HG03025 (cell line): ENCODE measurements at regions not wholly inside any gene's neighbourhood (a gene's known extent, or its start where the extent isn't known, plus 50 kb on each side); places are given as distances from the start of the nearest gene placed in this dataset.

Experiments used
- ATAC-seq: cut with Tn5 transposase; IDR thresholded peaks from one replicate; pipeline ENCODE4 v1.9.1; 2021; ENCODE audit warnings: mild to moderate bottlenecking, moderate library complexity; ENCODE audit not compliant: unreplicated experiment, low FRiP score

- ATAC-seq, result no peak
Observed at GRCh38 chr16:49084628-49085390, 196.8 kb downstream of the CBLN1 start.

GRCh38 chr16:49081554-49081953 is 200.1 kb downstream of the CBLN1 start:
- ATAC-seq, result no peak

GRCh38 chr16:49081086-49081485 is 200.6 kb downstream of the CBLN1 start:
- no peak for ATAC-seq

- ATAC-seq, result no peak
Observed at GRCh38 chr16:49078571-49078970, 203.1 kb downstream of the CBLN1 start.

GRCh38 chr16:49078104-49078503 is 203.5 kb downstream of the CBLN1 start:
- no peak for ATAC-seq

GRCh38 chr16:49075709-49076108 is 205.9 kb downstream of the CBLN1 start:
- no peak for ATAC-seq

- no peak for ATAC-seq
Observed at GRCh38 chr16:49068224-49068623, 213.4 kb downstream of the CBLN1 start.

- no peak for ATAC-seq
Observed at GRCh38 chr16:49067776-49068175, 213.9 kb downstream of the CBLN1 start.

GRCh38 chr16:49061137-49061714 is 220.4 kb downstream of the CBLN1 start:
- ATAC-seq, result no peak

- ATAC-seq, result no peak
Observed at GRCh38 chr16:49060728-49061127, 220.9 kb downstream of the CBLN1 start.

GRCh38 chr16:49058382-49058781 is 223.3 kb downstream of the CBLN1 start:
- no peak for ATAC-seq

- ATAC-seq, result no peak
Observed at GRCh38 chr16:49057936-49058335, 223.7 kb downstream of the CBLN1 start.

GRCh38 chr16:49057391-49057790 is 224.2 kb downstream of the CBLN1 start:
- ATAC-seq, result no peak

GRCh38 chr16:49056546-49056945 is 225.1 kb downstream of the CBLN1 start:
- ATAC-seq, result no peak

- ATAC-seq, result no peak
Observed at GRCh38 chr16:49055824-49056545, 225.7 kb downstream of the CBLN1 start.

- ATAC-seq, result no peak
Observed at GRCh38 chr16:49055291-49055690, 226.3 kb downstream of the CBLN1 start.

GRCh38 chr16:49054606-49055005 is 227.0 kb downstream of the CBLN1 start:
- ATAC-seq, result no peak

GRCh38 chr16:49052846-49053245 is 228.8 kb downstream of the CBLN1 start:
- ATAC-seq, result no peak

GRCh38 chr16:49051576-49051975 is 230.1 kb downstream of the CBLN1 start:
- ATAC-seq, result no peak

GRCh38 chr16:49050607-49051006 is 231.0 kb downstream of the CBLN1 start:
- no peak for ATAC-seq

GRCh38 chr16:49049644-49050043 is 232.0 kb downstream of the CBLN1 start:
- no peak for ATAC-seq

GRCh38 chr16:49049191-49049590 is 232.4 kb downstream of the CBLN1 start:
- ATAC-seq, result no peak
